ENCODE measurements at regions not wholly inside any gene's neighbourhood (a gene's known extent, or its start where the extent isn't known, plus 50 kb on each side); places are given as distances from the start of the nearest gene placed in this dataset.

DNA sequence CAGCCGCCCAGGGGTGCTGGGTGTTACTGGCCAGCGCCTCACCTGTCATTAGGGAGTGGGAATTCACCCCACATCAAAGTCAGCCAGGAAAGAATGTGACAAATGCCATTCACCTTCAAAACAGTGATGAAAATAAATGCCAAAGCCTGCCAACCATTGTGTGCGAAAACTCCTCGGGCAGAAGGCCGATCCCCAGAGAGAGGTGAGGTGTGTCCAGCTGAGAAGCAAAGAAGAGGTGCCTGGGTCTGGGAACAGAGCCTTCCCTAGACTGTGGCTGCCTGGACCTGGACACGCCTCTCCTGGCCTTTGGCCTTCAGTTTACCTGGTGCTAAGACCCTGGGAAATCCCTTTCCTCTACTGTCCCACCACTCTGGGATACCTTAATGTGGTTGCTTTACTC is 142.7 kb downstream of the CYP26B1 start:
- DNase-seq (ENCODE audit: low spot score), result peak; percentile 8
- TF ChIP-seq, protein P1, sequence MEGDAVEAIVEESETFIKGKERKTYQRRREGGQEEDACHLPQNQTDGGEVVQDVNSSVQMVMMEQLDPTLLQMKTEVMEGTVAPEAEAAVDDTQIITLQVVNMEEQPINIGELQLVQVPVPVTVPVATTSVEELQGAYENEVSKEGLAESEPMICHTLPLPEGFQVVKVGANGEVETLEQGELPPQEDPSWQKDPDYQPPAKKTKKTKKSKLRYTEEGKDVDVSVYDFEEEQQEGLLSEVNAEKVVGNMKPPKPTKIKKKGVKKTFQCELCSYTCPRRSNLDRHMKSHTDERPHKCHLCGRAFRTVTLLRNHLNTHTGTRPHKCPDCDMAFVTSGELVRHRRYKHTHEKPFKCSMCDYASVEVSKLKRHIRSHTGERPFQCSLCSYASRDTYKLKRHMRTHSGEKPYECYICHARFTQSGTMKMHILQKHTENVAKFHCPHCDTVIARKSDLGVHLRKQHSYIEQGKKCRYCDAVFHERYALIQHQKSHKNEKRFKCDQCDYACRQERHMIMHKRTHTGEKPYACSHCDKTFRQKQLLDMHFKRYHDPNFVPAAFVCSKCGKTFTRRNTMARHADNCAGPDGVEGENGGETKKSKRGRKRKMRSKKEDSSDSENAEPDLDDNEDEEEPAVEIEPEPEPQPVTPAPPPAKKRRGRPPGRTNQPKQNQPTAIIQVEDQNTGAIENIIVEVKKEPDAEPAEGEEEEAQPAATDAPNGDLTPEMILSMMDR (IDR thresholded peaks at IDR 0.05; ENCODE audit: borderline replicate concordance, control extremely low read depth, extremely low read depth, insufficient read depth, missing control alignments), result no peak
- in situ Hi-C loops (cut with MboI; ENCODE audit: low sequenced_read_pairs, unreplicated experiment), result no loop called here

DNA sequence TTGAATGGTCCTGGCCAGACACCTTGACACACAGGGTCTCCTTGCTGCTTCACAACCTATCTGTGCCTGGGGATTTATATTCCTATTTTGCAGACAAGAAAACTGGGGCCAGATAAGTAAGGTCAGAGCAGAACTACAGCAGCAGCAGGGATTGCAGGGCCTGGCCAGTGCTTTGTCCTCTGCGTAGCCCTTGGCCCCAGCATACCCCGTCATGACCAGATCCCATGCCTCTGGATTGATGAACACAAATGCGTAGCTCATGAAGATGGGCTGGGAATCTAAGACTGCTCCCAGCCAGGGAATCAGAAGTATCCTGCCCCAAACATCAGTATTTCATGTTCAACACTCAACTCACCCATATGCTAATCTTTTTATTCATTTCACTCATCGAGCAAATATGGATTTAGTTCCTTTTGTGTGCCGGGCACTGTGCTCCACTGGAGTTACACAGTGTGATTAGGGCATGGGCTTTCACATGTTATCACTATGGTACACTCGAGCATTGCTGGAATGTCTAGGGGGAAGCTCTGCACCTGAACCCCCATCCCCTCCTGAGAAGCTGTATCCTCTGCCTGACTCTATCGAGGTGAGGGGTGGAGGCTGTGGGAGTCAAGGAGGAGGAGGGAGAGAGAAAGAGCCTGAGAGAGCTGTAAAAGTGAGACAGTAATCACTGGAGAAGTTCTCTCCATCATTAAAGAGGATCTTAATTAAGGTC is 143.3 kb downstream of the CYP26B1 start:
- peak; percentile 10 for DNase-seq (ENCODE audit: low spot score)
- in situ Hi-C loops (cut with MboI; ENCODE audit: low sequenced_read_pairs, unreplicated experiment), result no loop called here
- TF ChIP-seq, protein P1 (IDR thresholded peaks at IDR 0.05; ENCODE audit: borderline replicate concordance, control extremely low read depth, extremely low read depth, insufficient read depth, missing control alignments), result no peak

DNA sequence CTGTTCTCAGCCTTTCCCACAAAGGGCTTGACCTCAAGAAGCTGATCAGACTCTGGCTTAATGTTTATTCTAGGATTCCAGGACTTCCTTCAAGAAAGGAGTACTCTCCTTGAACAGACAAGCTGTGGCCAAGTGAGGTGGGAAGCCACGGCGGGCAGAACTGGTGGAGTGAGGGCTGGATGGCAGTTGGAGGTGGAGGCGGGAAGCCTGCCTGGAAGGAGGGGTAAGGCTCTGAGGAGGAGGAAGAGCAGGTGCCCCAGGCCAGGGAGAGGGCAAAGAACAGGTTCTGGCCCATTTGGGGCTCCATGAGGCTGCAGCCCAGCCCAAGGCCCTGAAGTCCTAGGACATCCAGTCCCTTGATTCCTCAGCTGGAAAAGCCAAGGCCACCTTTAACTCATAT is 143.9 kb downstream of the CYP26B1 start:
- TF ChIP-seq, protein P1 (IDR thresholded peaks at IDR 0.05; ENCODE audit: borderline replicate concordance, control extremely low read depth, extremely low read depth, insufficient read depth, missing control alignments), result no peak
- peak; percentile 6 for DNase-seq (ENCODE audit: low spot score)
- in situ Hi-C loops (cut with MboI; ENCODE audit: low sequenced_read_pairs, unreplicated experiment), result no loop called here

DNA sequence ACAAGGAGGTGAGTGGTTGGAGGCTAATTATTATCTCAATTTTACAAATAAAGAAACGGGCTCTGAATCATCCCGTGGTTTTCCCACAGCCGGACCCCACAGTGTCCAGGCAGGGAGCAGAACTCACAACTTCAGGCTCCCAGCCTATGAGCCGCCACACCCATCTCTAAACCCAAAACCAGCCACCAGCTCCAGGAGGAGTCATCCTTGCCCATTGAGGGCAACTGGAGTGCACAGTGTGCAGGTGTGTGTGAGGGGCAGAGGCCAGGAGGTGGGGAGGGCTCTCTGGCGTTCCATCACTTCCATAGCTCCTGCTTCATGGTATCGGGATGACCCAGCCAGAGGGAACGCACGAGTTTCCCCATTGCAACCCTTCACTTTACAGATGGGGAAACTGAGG is 144.5 kb downstream of the CYP26B1 start:
- in situ Hi-C loops (cut with MboI; ENCODE audit: low sequenced_read_pairs, unreplicated experiment), result no loop called here
- TF ChIP-seq, protein P1 (IDR thresholded peaks at IDR 0.05; ENCODE audit: borderline replicate concordance, control extremely low read depth, extremely low read depth, insufficient read depth, missing control alignments), result no peak
- peak; percentile 7 for DNase-seq (ENCODE audit: low spot score)

DNA sequence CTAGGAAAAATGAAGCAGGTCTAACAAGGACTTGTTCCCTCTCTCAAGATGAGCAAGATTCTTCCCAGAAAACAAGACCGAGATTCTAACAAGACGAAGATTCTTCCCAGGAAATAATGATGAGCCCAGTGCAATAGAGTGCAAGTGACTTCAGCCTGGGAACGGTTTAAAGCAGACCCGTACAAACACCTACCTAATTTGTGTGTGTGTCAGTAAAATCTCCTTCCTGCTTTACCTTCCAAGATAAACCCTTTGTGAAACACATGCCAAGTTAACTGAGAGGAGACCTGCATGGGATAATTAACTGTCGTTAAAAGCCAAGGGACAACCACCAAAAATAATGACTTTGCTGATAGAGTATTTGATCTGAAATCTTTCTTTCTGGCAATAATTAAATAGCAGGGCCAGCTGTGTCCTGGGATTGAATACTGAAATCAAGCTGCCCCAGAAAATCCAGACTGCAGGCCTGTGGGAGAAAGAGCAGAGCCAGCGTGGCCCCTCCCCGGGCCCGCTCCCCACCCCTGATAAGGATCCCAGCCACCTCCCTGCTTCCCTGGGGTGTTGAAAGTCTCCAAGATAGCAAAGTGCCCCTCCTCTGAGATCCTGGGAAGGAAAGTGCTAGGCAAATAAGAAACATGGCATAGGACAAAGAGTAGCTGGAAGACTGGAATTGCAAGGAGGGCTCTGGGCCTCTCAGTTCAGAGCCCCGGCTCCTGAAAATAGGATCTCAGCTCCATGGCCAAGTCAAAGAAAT is 145.5 kb downstream of the CYP26B1 start:
- in situ Hi-C loops (cut with MboI; ENCODE audit: low sequenced_read_pairs, unreplicated experiment), result no loop called here
- TF ChIP-seq, protein P1 (IDR thresholded peaks at IDR 0.05; ENCODE audit: borderline replicate concordance, control extremely low read depth, extremely low read depth, insufficient read depth, missing control alignments), result no peak
- DNase-seq (ENCODE audit: low spot score), result no peak

DNA sequence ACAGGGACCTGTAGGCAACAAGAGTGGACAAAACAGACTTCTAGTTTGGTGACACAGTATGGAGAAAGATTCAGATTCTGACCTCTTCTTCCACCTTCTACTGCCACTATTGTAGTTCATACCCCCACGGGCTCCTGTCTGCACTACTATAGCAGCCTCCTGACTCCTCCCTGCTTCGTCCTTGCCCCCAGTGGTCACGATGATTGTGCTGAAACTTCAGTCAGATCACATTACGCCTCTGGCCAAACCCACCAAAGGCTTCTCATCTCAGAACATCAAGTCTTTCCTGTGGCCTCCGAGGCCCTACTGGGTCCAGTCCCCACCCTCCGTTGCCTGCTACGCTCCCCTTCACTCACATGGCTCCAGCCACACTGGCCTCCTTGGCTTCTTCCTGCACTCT is 147.6 kb downstream of the CYP26B1 start:
- TF ChIP-seq, protein P1 (IDR thresholded peaks at IDR 0.05; ENCODE audit: borderline replicate concordance, control extremely low read depth, extremely low read depth, insufficient read depth, missing control alignments), result no peak
- no peak for DNase-seq (ENCODE audit: low spot score)
- in situ Hi-C loops (cut with MboI; ENCODE audit: low sequenced_read_pairs, unreplicated experiment), result no loop called here

All from GM13976 (cell line).